Fibroblast of lung (primary cell): ENCODE measurements at regions not wholly inside any gene's neighbourhood (a gene's known extent, or its start where the extent isn't known, plus 50 kb on each side); places are given as distances from the start of the nearest gene placed in this dataset.

ENCODE experiments used
- DNase-seq, 2 donors: peaks; one replicate each; pipeline versions ENCODE4 v3.0.0 to v3.0.0-alpha.2; 2010; ENCODE audit warnings: low read depth in 2 of 2
- H2AFZ ChIP-seq: 2 replicates; pipeline ENCODE4 v1.5.1; 2012; ENCODE audit warnings: low read length, control low read depth, inconsistent platforms
- H3K27ac ChIP-seq: 2 replicates; pipeline ENCODE4 v1.5.1; 2011; ENCODE audit warnings: low read length, control low read depth; ENCODE audit not compliant: insufficient read depth
- H3K27me3 ChIP-seq: 2 replicates; pipeline ENCODE4 v1.5.1; 2011; ENCODE audit warnings: mild to moderate bottlenecking, low read length; ENCODE audit not compliant: control insufficient read depth, insufficient read depth
- H3K36me3 ChIP-seq: 2 replicates; pipeline ENCODE4 v1.5.1; 2011; ENCODE audit warnings: low read length; ENCODE audit not compliant: control insufficient read depth, insufficient read depth
- H3K4me1 ChIP-seq: 2 replicates; pipeline ENCODE4 v1.5.1; 2011; ENCODE audit warnings: low read length; ENCODE audit not compliant: control insufficient read depth, insufficient read depth; ENCODE audit errors: extremely low read depth
- H3K4me2 ChIP-seq: 2 replicates; pipeline ENCODE4 v1.5.1; 2011; ENCODE audit warnings: low read length, control low read depth; ENCODE audit not compliant: insufficient read depth; ENCODE audit errors: extremely low read depth
- H3K4me3 ChIP-seq, 4 experiments: fragments of 200-600 bp in 1 of 4; sonication (generic) in 1 of 4; replicated peaks in 1 of 4; 2 replicates each; pipeline ENCODE4 v1.5.1; 2011 to 2016; ENCODE audit warnings: low read length in 4 of 4, low read depth in 3 of 4, mild to moderate bottlenecking in 3 of 4, control low read depth in 2 of 4, inconsistent platforms in 1 of 4, mixed read lengths in 1 of 4; ENCODE audit not compliant: insufficient read depth in 1 of 4; ENCODE audit errors: control extremely low read depth in 1 of 4
- H3K79me2 ChIP-seq: 2 replicates; pipeline ENCODE4 v1.5.1; 2012; ENCODE audit warnings: mild to moderate bottlenecking, low read length, inconsistent platforms; ENCODE audit not compliant: control insufficient read depth, insufficient read depth
- H3K9ac ChIP-seq: 2 replicates; pipeline ENCODE4 v1.5.1; 2011; ENCODE audit warnings: mild to moderate bottlenecking, low read length, control low read depth; ENCODE audit not compliant: insufficient read depth
- H3K9me3 ChIP-seq: 2 replicates; pipeline ENCODE4 v1.5.1; 2012; ENCODE audit warnings: low read depth, low read length; ENCODE audit not compliant: control insufficient read depth, insufficient read depth
- H4K20me1 ChIP-seq: 2 replicates; pipeline ENCODE4 v1.5.1; 2011; ENCODE audit warnings: low read length; ENCODE audit not compliant: control insufficient read depth, insufficient read depth; ENCODE audit errors: extremely low read depth
- CTCF ChIP-seq, 2 donors: IDR thresholded peaks in 1 of 2; conservative IDR thresholded peaks in 1 of 2; 1 replicate in 1 of 2; 2 replicates in 1 of 2; pipeline ENCODE4 v1.5.1; 2011 to 2012; ENCODE audit warnings: low read length in 2 of 2, control low read depth in 1 of 2, inconsistent platforms in 1 of 2, low read depth in 1 of 2, mild to moderate bottlenecking in 1 of 2
- EZH2 ChIP-seq: IDR thresholded peaks from 2 replicates; pipeline ENCODE4 v1.5.1; 2012; ENCODE audit warnings: low read length, control low read depth, mild to moderate bottlenecking; ENCODE audit errors: missing control alignments

GRCh38 chr21:18518054-18518481 is 114.5 kb upstream of the TMPRSS15 start:
- Histone ChIP-seq H3K9me3 (no peaks in the 10 kb centered on the region), H3K4me2 (no peak overlapping the region), H3K9ac (no peak overlapping the region), H3K4me1 (no peaks in the 10 kb centered on the region), H2AFZ (no peak overlapping the region), H3K79me2 (no peaks in the 10 kb centered on the region), H3K4me3 (no peak overlapping the region), H4K20me1 (no peaks in the 10 kb centered on the region), H3K27ac (no peak overlapping the region), H3K27me3 (no peaks in the 10 kb centered on the region), H3K36me3 (no peaks in the 10 kb centered on the region)
- TF ChIP-seq EZH2 (no peak), CTCF (conservative IDR thresholded peaks at IDR 0.05 in 1 of 2, IDR thresholded peaks at IDR 0.05 in 1 of 2; ENCODE audit: low read depth in 1 of 2, low read length in 2 of 2) (no peak)
- DNase-seq = peak in 1 of 2 donors; percentile 1

- Histone ChIP-seq H3K4me3 (no peak overlapping the region), H3K27me3 (no peaks in the 10 kb centered on the region), H3K79me2 (no peaks in the 10 kb centered on the region), H3K36me3 (no peaks in the 10 kb centered on the region), H2AFZ (no peak overlapping the region), H3K9me3 (no peaks in the 10 kb centered on the region), H3K27ac (no peak overlapping the region), H4K20me1 (no peaks in the 10 kb centered on the region), H3K4me1 (no peaks in the 10 kb centered on the region), H3K9ac (no peak overlapping the region), H3K4me2 (no peak overlapping the region)
- DNase-seq = no peak
- TF ChIP-seq EZH2 (no peak), CTCF (conservative IDR thresholded peaks at IDR 0.05 in 1 of 2, IDR thresholded peaks at IDR 0.05 in 1 of 2; ENCODE audit: low read depth in 1 of 2, low read length in 2 of 2) (no peak)
Observed at GRCh38 chr21:18521204-18521603, 117.6 kb upstream of the TMPRSS15 start.

GRCh38 chr21:18522181-18522972 is 118.8 kb upstream of the TMPRSS15 start:
- Histone ChIP-seq H3K4me1 (no peaks in the 10 kb centered on the region), H3K9ac (no peak overlapping the region), H2AFZ (no peak overlapping the region), H3K79me2 (no peaks in the 10 kb centered on the region), H3K27ac (no peak overlapping the region), H4K20me1 (no peaks in the 10 kb centered on the region), H3K4me2 (no peak overlapping the region), H3K9me3 (no peaks in the 10 kb centered on the region), H3K27me3 (no peaks in the 10 kb centered on the region), H3K36me3 (no peaks in the 10 kb centered on the region), H3K4me3 (no peak overlapping the region)
- TF ChIP-seq EZH2 (no peak), CTCF (conservative IDR thresholded peaks at IDR 0.05 in 1 of 2, IDR thresholded peaks at IDR 0.05 in 1 of 2; ENCODE audit: low read depth in 1 of 2, low read length in 2 of 2) (no peak)
- peak; percentile 9 to 17 for DNase-seq
